HCT116 (cell line): ENCODE measurements at regions not wholly inside any gene's neighbourhood (a gene's known extent, or its start where the extent isn't known, plus 50 kb on each side); places are given as distances from the start of the nearest gene placed in this dataset.

Experiments used
- ATAC-seq: fragments of 200-7000 bp; cut with Tn5 transposase; 2 replicates; pipeline ENCODE4 v1.9.1; 2020; ENCODE audit warnings: mild to moderate bottlenecking, moderate library complexity
- BruUV-seq: library from RNA; stranded (reverse); fragments of 400-500 nt; replicated peaks from 2 replicates; lab custom pipeline; 2021; lab: Mats Ljungman, UMichigan
- CTCF ChIA-PET: fragments of 300-600 bp; sonication (Branson Sonifier 250); formaldehyde crosslinking; loops from one replicate; lab custom pipeline; 2021; ENCODE audit warnings: antibody characterized with exemption; lab: Charles Lee
- POLR2A ChIA-PET: fragments of 300-600, 350-600 bp; sonication (Branson Sonifier 250); formaldehyde crosslinking; loops from one replicate; lab custom pipeline; 2021; ENCODE audit warnings: antibody characterized with exemption; lab: Charles Lee
- RAD21 ChIA-PET, 2 experiments: fragments of 300-600 bp; sonication (Branson Sonifier 250); formaldehyde crosslinking; loops; one replicate each; lab custom pipeline; 2023; ENCODE audit warnings: low total read pairs in 2 of 2; ENCODE audit not compliant: uncharacterized antibody in 2 of 2, unreplicated experiment in 2 of 2, low non-redundant PET in 1 of 2; lab: Charles Lee
- DNase-seq: peaks from one replicate; pipeline ENCODE4 v3.0.0-alpha.2; 2010; ENCODE audit warnings: low read depth, low spot score
- H2AFZ ChIP-seq: fragments of 200-600 bp; shearing (Covaris generic), sonication (generic); 2 replicates; pipeline ENCODE4 v1.6.1; 2017; ENCODE audit warnings: low read depth, mixed run types, mixed read lengths, antibody characterized with exemption, low read length; ENCODE audit not compliant: poor library complexity, severe bottlenecking
- H3K27ac ChIP-seq: 2 replicates; pipeline ENCODE4 v1.5.1; 2012; ENCODE audit warnings: low read depth, low read length
- H3K27me3 ChIP-seq: fragments of 200-600 bp; sonication (generic); 2 replicates; pipeline ENCODE4 v1.6.1; 2016; ENCODE audit warnings: mixed run types, low read length, mixed read lengths; ENCODE audit not compliant: insufficient read depth
- H3K36me3 ChIP-seq, 2 experiments: fragments of 200-500 bp in 1 of 2; fragments of 200-600 bp in 1 of 2; sonication (Bioruptor generic) in 1 of 2; sonication (generic) in 1 of 2; 2 replicates each; pipeline versions ENCODE4 v1.5.1 to v1.6.1; 2014 to 2016; ENCODE audit warnings: low read length in 2 of 2, inconsistent platforms in 1 of 2, mixed read lengths in 1 of 2, mixed run types in 1 of 2; ENCODE audit not compliant: insufficient read depth in 2 of 2, control insufficient read depth in 1 of 2
- H3K4me1 ChIP-seq, 2 experiments: fragments of 200-600 bp in 1 of 2; sonication (generic) in 1 of 2; 2 replicates each; pipeline versions ENCODE4 v1.5.1 to v1.6.1; 2012 to 2017; ENCODE audit warnings: low read length in 2 of 2, inconsistent platforms in 1 of 2, mild to moderate bottlenecking in 1 of 2, mixed read lengths in 1 of 2, mixed run types in 1 of 2, moderate library complexity in 1 of 2; ENCODE audit not compliant: insufficient read depth in 2 of 2, control insufficient read depth in 1 of 2
- H3K4me2 ChIP-seq: fragments of 200-600 bp; sonication (generic); 2 replicates; pipeline ENCODE4 v1.6.1; 2017; ENCODE audit warnings: mixed run types, low read length, mixed read lengths
- H3K4me3 ChIP-seq, 2 experiments: fragments of 200-600 bp in 1 of 2; sonication (generic) in 1 of 2; replicated peaks in 1 of 2; 2 replicates each; pipeline ENCODE4 v1.5.1; 2011 to 2016; ENCODE audit warnings: low read length in 2 of 2, control low read depth in 1 of 2, low read depth in 1 of 2, mild to moderate bottlenecking in 1 of 2, mixed read lengths in 1 of 2, mixed run types in 1 of 2
- H3K79me2 ChIP-seq: fragments of 200-600 bp; sonication (generic); 2 replicates; pipeline ENCODE4 v1.6.1; 2017; ENCODE audit warnings: mild to moderate bottlenecking, mixed run types, low read length, moderate library complexity, mixed read lengths; ENCODE audit not compliant: insufficient read depth
- H3K9ac ChIP-seq: fragments of 200-600 bp; sonication (generic); 2 replicates; pipeline ENCODE4 v1.6.1; 2016; ENCODE audit warnings: low read length, mixed read lengths
- H3K9me2 ChIP-seq: fragments of 200-600 bp; sonication (generic), shearing (Covaris generic); 2 replicates; pipeline ENCODE4 v1.6.1; 2017; ENCODE audit warnings: mixed run types, mild to moderate bottlenecking, moderate library complexity; ENCODE audit not compliant: insufficient read depth
- H3K9me3 ChIP-seq, 2 experiments: fragments of 200-500 bp in 1 of 2; fragments of 200-600 bp in 1 of 2; sonication (Bioruptor generic) in 1 of 2; sonication (generic) in 1 of 2; 2 replicates each; pipeline ENCODE4 v1.6.1; 2014 to 2017; ENCODE audit warnings: low read length in 2 of 2, mixed read lengths in 2 of 2, inconsistent platforms in 1 of 2, low read depth in 1 of 2, mild to moderate bottlenecking in 1 of 2, mixed run types in 1 of 2, moderate library complexity in 1 of 2; ENCODE audit not compliant: control insufficient read depth in 1 of 2, insufficient read depth in 1 of 2
- H4K20me1 ChIP-seq: fragments of 200-600 bp; sonication (generic), shearing (Covaris generic); 2 replicates; pipeline ENCODE4 v1.6.1; 2017; ENCODE audit warnings: mixed run types, mild to moderate bottlenecking, moderate library complexity; ENCODE audit not compliant: insufficient read depth
- CEBPB ChIP-seq: IDR thresholded peaks from 2 replicates; pipeline ENCODE4 v1.6.1; 2012; ENCODE audit warnings: low read depth
- ELF1 ChIP-seq: IDR thresholded peaks from 2 replicates; pipeline ENCODE4 v1.6.1; 2012; ENCODE audit warnings: low read depth, borderline replicate concordance
- MAX ChIP-seq: IDR thresholded peaks from 2 replicates; pipeline ENCODE4 v1.6.1; 2012
- POLR2AphosphoS5 ChIP-seq: IDR thresholded peaks from 2 replicates; pipeline ENCODE4 v1.6.1; 2011; ENCODE audit warnings: mild to moderate bottlenecking, low read depth, low read length, moderate library complexity
- RAD21 ChIP-seq: IDR thresholded peaks from 2 replicates; pipeline ENCODE4 v1.6.1; 2012; ENCODE audit warnings: low read depth, mild to moderate bottlenecking
- SP1 ChIP-seq: IDR thresholded peaks from 2 replicates; pipeline ENCODE4 v1.6.1; 2012; ENCODE audit warnings: low read depth
- SRF ChIP-seq: IDR thresholded peaks from 2 replicates; pipeline ENCODE4 v1.6.1; 2012; ENCODE audit warnings: low read depth
- TCF7L2 ChIP-seq: IDR thresholded peaks from 2 replicates; pipeline ENCODE4 v1.7.0; 2011; ENCODE audit warnings: borderline replicate concordance, inconsistent platforms; ENCODE audit not compliant: insufficient read depth, insufficient read length; ENCODE audit errors: extremely low read depth
- YY1 ChIP-seq: IDR thresholded peaks from 2 replicates; pipeline ENCODE4 v1.6.1; 2011; ENCODE audit warnings: low read length, low read depth, moderate library complexity, mild to moderate bottlenecking; ENCODE audit not compliant: insufficient replicate concordance; ENCODE audit errors: extremely low read depth
- ZFX ChIP-seq: fragments of 450-650 bp; IDR thresholded peaks from 2 replicates; pipeline ENCODE4 v1.6.1; 2017
- intact Hi-C: fragments of 100-400 bp; cut with micrococcal nuclease; formaldehyde crosslinking; loops from 2 replicates; pipeline ENCODE4 v1.10.0; 2022
- TF ChIP-seq, protein P1 (sequence below): IDR thresholded peaks from 2 replicates; pipeline ENCODE4 v1.6.1; 2012

DNA sequence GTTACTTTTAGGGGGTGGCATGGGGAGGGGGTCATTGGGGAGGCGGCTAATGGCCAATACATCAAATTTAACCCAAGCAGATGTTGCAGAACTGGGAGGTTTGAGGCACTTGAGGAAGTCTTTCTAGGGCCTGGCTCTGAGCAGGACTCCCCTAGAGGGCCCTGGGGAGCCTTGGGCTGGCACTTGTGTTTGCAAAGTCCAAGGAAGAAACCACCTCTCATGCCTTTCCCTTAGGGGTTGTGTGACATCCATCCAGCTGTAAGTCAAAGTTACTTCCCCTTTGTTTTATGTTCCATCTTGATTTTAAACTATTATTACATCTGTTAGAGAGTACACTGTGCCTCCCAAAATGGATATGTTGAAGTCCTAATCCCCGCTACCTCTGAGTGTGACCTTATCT is 159.9 kb downstream of the KATNAL1 start:
- no peak for ATAC-seq

GRCh38 chr13:30147015-30147414 is 160.3 kb downstream of the KATNAL1 start:
- Histone ChIP-seq H3K4me2 (no peak overlapping the region), H3K79me2 (no peaks in the 10 kb centered on the region), H3K9me3 (peaks cover 0 to 3% of the 10 kb centered on the region in 2 experiments; a peak in 1 of 4 replicates), H3K4me3 (no peak overlapping the region), H3K36me3 (no peaks in the 10 kb centered on the region), H2AFZ (no peak overlapping the region), H3K9ac (no peak overlapping the region), H3K27me3 (no peaks in the 10 kb centered on the region), H4K20me1 (no peaks in the 10 kb centered on the region), H3K4me1 (peaks cover 16 to 20% of the 10 kb centered on the region in 2 experiments), H3K27ac (no peak overlapping the region), H3K9me2 (no peaks in the 10 kb centered on the region)
- RAD21 ChIA-PET, result no interaction called here
- no TSS peak for BruUV-seq
- CTCF ChIA-PET, result no interaction called here
- DNase-seq (no peak), ATAC-seq (no peak)
- TF ChIP-seq TCF7L2 (no peak), ELF1 (no peak), POLR2AphosphoS5 (no peak), YY1 (no peak), RAD21 (no peak), SRF (no peak), CEBPB (no peak), MAX (no peak)
- POLR2A ChIA-PET, result no interaction called here
- intact Hi-C loops, result no loop called here

More for the DNA sequence above, 159.9 kb downstream of the KATNAL1 start:
- ChIA-PET CTCF (no interaction called here), POLR2A (no interaction called here), RAD21 (no interaction called here)
- Histone ChIP-seq H2AFZ (no peak overlapping the region), H3K27ac (no peak overlapping the region), H3K9ac (no peak overlapping the region), H3K4me3 (no peak overlapping the region), H3K4me1 (peaks cover 12 to 16% of the 10 kb centered on the region in 2 experiments), H3K9me3 (peaks cover 0 to 3% of the 10 kb centered on the region in 2 experiments; a peak in 1 of 4 replicates), H3K4me2 (no peak overlapping the region), H3K27me3 (no peaks in the 10 kb centered on the region), H3K79me2 (no peaks in the 10 kb centered on the region), H3K36me3 (no peaks in the 10 kb centered on the region), H4K20me1 (no peaks in the 10 kb centered on the region), H3K9me2 (no peaks in the 10 kb centered on the region)
- TF ChIP-seq ZFX, result no peak
- no peak for TF ChIP-seq SP1
- no peak for TF ChIP-seq ELF1
- TF ChIP-seq, protein P1, sequence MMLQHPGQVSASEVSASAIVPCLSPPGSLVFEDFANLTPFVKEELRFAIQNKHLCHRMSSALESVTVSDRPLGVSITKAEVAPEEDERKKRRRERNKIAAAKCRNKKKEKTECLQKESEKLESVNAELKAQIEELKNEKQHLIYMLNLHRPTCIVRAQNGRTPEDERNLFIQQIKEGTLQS, result no peak
- no peak for TF ChIP-seq TCF7L2
- no TSS peak for BruUV-seq
- DNase-seq, result no peak
- intact Hi-C loops, result no loop called here
